IMR-90 (cell line): ENCODE measurements at regions not wholly inside any gene's neighbourhood (a gene's known extent, or its start where the extent isn't known, plus 50 kb on each side); places are given as distances from the start of the nearest gene placed in this dataset.

Source experiments
- BHLHE40 ChIP-seq: fragments of 150-350 bp; IDR thresholded peaks from 2 replicates; pipeline ENCODE4 v1.6.1; 2016; ENCODE audit warnings: mild to moderate bottlenecking, low read depth, low read length
- CEBPB ChIP-seq: IDR thresholded peaks from 2 replicates; pipeline ENCODE4 v1.6.1; 2012; ENCODE audit warnings: low read depth, low read length, improper control_type of control experiment
- ELK1 ChIP-seq: fragments of 150-350 bp; IDR thresholded peaks from 2 replicates; pipeline ENCODE4 v1.6.1; 2016; ENCODE audit warnings: low read depth, mild to moderate bottlenecking, low read length, moderate library complexity, borderline replicate concordance
- MAFK ChIP-seq: IDR thresholded peaks from 2 replicates; pipeline ENCODE4 v1.6.1; 2012; ENCODE audit warnings: low read depth, low read length, improper control_type of control experiment
- MAZ ChIP-seq: IDR thresholded peaks from 2 replicates; pipeline ENCODE4 v1.6.1; 2012; ENCODE audit warnings: low read depth, mild to moderate bottlenecking, low read length, improper control_type of control experiment, moderate library complexity, borderline replicate concordance
- MXI1 ChIP-seq: IDR thresholded peaks from 2 replicates; pipeline ENCODE4 v1.6.1; 2012; ENCODE audit warnings: low read depth, mild to moderate bottlenecking, low read length, moderate library complexity, borderline replicate concordance
- NFE2L2 ChIP-seq: fragments of 150-350 bp; IDR thresholded peaks from 2 replicates; pipeline ENCODE4 v1.6.1; 2016; ENCODE audit warnings: low read depth, mild to moderate bottlenecking, low read length
- POLR2A ChIP-seq: IDR thresholded peaks from 2 replicates; pipeline ENCODE4 v1.6.1; 2012; ENCODE audit warnings: mild to moderate bottlenecking, low read depth, low read length
- RAD21 ChIP-seq: IDR thresholded peaks from 2 replicates; pipeline ENCODE4 v1.6.1; 2012; ENCODE audit warnings: low read length, improper control_type of control experiment
- RFX5 ChIP-seq: IDR thresholded peaks from 2 replicates; pipeline ENCODE4 v1.8.0; 2012; ENCODE audit warnings: low read depth, mild to moderate bottlenecking, low read length, moderate library complexity
- SMC3 ChIP-seq: fragments of 150-350 bp; IDR thresholded peaks from 2 replicates; pipeline ENCODE4 v1.6.1; 2016; ENCODE audit warnings: low read depth, mild to moderate bottlenecking, antibody characterized with exemption, low read length, moderate library complexity
- TF ChIP-seq, protein P1 (sequence below): conservative IDR thresholded peaks from 2 replicates; pipeline ENCODE4 v1.5.1; 2012; ENCODE audit warnings: mild to moderate bottlenecking, low read depth, low read length, improper control_type of control experiment

GRCh38 chr1:55860798-55861519 lies 645.8 kb upstream of the USP24 start:
- TF ChIP-seq, protein P1, sequence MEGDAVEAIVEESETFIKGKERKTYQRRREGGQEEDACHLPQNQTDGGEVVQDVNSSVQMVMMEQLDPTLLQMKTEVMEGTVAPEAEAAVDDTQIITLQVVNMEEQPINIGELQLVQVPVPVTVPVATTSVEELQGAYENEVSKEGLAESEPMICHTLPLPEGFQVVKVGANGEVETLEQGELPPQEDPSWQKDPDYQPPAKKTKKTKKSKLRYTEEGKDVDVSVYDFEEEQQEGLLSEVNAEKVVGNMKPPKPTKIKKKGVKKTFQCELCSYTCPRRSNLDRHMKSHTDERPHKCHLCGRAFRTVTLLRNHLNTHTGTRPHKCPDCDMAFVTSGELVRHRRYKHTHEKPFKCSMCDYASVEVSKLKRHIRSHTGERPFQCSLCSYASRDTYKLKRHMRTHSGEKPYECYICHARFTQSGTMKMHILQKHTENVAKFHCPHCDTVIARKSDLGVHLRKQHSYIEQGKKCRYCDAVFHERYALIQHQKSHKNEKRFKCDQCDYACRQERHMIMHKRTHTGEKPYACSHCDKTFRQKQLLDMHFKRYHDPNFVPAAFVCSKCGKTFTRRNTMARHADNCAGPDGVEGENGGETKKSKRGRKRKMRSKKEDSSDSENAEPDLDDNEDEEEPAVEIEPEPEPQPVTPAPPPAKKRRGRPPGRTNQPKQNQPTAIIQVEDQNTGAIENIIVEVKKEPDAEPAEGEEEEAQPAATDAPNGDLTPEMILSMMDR: no peak
- TF ChIP-seq SMC3 (no peak), BHLHE40 (no peak), MXI1 (no peak), POLR2A (no peak), RFX5 (no peak), MAZ (no peak), CEBPB (no peak), MAFK (no peak), RAD21 (no peak), ELK1 (no peak), NFE2L2 (no peak)
